PC-9 (cell line): ENCODE measurements at regions not wholly inside any gene's neighbourhood (a gene's known extent, or its start where the extent isn't known, plus 50 kb on each side); places are given as distances from the start of the nearest gene placed in this dataset.

Source experiments
- EZH2 ChIP-seq: fragments of 200-600 bp; sonication (generic); IDR thresholded peaks from 2 replicates; pipeline ENCODE4 v1.8.0; 2017; ENCODE audit warnings: antibody characterized with exemption, low read depth
- TF ChIP-seq, protein P1 (sequence below): fragments of 200-600 bp; sonication (generic); conservative IDR thresholded peaks from 2 replicates; pipeline ENCODE4 v1.6.1; 2017; ENCODE audit warnings: mixed run types, antibody characterized with exemption, mild to moderate bottlenecking, moderate library complexity

DNA sequence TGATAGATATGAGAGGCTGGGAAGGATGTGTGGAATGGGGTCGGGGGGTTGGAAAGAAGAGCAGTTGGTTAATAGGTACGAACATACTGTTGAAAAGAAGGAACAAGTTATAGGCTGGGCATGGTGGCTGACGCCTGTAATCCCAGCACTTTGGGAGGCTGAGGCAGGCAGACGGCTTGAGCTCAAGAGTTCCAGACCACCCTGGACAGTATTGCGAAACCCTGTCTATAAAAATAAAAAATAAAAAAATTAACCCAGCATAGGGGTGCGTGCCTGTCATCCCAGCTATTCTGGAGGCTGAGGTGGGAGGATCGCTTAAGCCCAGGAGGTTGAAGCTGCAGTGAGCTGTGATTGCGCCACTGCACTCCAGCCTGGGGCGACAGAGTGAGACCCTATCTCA lies 58.5 kb upstream of the NHSL2 start:
- TF ChIP-seq, protein P1, sequence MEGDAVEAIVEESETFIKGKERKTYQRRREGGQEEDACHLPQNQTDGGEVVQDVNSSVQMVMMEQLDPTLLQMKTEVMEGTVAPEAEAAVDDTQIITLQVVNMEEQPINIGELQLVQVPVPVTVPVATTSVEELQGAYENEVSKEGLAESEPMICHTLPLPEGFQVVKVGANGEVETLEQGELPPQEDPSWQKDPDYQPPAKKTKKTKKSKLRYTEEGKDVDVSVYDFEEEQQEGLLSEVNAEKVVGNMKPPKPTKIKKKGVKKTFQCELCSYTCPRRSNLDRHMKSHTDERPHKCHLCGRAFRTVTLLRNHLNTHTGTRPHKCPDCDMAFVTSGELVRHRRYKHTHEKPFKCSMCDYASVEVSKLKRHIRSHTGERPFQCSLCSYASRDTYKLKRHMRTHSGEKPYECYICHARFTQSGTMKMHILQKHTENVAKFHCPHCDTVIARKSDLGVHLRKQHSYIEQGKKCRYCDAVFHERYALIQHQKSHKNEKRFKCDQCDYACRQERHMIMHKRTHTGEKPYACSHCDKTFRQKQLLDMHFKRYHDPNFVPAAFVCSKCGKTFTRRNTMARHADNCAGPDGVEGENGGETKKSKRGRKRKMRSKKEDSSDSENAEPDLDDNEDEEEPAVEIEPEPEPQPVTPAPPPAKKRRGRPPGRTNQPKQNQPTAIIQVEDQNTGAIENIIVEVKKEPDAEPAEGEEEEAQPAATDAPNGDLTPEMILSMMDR: no peak
- no peak for TF ChIP-seq EZH2
